ENCODE measurements at regions not wholly inside any gene's neighbourhood (a gene's known extent, or its start where the extent isn't known, plus 50 kb on each side); places are given as distances from the start of the nearest gene placed in this dataset.

DNA sequence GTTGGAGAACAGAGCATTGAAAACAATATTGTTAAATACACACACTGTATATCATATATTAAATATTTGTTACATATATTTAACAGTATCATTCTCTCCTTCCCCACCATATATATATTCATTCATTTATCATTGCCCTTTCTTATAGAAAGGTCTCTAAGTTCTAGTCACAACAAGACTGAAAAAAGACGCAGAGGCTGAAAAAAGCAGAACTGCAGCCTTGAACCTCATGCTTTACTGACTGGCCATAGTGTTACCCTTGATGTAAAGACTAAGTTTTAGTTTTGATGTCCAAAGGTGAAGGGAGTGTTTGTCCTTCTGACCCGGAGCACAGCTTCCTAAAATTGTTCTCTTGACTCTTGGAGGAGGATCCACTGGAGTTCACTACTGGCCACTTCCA is 247.9 kb downstream of the PTEN start:
- no peak for DNase-seq

DNA sequence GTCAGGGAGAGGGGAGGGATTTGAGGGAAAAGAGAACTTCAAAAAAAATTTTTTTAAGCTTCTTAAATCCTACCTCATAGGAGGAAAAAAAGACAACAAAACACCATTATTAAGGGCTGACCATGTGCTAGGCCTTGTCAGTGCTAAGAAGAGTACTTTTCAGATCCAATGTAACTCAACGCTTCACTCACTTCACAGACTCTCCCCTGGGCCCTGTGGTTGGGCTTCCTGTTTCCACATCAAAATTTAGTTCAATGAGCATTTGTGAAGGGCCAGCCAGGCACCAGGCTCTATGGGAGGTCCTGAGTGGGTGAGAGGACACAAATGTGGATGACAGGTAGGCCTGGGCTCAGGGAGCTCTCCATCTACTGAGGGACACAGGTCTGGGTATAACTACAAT is 249.8 kb downstream of the PTEN start:
- no peak for DNase-seq

DNA sequence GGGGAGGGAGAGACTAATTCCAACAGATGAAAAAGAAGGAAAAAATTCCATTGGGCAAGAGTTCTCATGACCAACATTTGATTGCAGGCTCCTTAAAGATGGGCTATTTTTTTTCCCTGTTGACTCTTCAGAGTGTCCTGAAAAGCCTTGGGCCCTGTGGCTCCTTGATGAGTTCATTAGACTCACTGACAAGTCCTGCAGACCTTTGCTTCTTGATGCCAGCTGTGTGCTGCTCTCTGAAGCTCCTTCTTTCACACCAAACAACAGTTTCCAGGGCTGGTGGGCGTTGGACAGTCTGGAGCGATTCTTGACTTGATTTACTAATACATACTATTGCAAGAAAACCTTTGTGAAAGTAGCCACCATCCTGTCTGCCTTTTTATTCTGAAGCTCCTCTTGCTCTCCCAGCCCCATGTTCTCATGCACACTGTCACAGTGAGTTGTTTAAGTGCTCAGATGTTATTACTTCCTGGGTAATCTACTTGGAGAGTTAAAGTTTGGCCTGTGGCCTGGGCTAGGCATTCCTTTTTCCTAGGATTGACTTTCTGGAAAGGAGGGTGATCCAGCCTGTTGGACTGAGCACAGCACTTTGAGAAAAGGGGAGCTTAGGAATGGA is 250.3 kb downstream of the PTEN start:
- DNase-seq, result no peak

DNA sequence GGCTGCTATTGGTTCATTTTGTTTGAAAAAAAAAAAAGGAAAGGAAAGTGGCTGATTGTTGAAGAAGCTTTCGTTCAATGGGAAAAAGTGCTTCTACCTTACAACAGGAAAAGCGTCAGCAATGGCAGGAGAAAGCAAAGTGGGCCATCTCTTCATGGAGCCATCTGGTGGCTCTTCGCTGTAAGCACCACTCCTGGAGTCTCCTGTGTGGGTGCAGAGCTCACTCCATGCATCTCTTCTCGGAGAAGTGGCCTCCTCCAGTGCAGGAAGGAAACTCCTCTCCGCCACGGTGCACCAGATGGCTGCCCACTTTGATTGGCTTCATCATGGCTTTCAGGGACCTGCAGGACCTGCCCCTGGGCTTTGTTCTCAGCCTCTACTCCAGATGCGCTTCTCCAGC is 250.9 kb downstream of the PTEN start:
- peak; percentile 34 to 56 for DNase-seq

GRCh38 chr10:88115407-88115806 is 252.0 kb downstream of the PTEN start:
- DNase-seq, result no peak

DNA sequence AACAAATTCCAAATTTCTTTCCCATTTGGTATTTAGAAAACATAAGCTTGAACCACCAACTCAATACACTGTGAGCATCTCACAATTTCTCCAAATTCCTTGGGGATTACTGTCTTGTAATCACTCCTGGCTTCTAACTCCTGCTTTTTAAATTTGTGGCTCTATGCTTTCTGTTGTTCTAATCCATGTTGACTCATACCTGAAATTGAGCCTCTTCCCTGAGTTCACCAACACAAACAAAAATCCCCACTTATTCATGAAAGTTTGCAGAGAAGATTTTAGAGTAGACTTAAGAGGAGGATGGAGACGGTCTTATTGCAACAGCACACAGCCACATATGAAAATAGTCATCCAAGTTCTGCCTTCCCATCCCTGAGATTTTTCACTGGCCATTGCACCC is 252.5 kb downstream of the PTEN start:
- no peak for DNase-seq

DNA sequence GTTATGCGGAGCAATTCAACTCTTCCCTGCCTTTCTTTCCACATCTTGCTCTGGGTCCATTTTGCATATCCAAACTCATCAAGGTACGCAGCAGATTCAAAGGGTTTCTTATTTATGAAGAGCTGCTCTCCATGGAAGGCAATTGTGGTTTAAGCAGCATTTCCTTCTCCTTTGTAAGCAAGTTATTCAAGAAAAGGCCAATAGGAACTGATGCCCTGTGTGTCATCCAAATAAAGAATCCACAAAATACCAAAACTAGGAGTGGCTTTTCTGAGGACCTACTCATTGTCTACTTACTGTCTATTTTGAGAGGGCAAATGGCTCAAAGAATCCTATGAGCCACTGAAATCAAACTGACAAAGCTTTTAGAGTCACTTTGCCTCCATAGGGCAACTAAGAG is 253.1 kb downstream of the PTEN start:
- DNase-seq, result no peak

DNA sequence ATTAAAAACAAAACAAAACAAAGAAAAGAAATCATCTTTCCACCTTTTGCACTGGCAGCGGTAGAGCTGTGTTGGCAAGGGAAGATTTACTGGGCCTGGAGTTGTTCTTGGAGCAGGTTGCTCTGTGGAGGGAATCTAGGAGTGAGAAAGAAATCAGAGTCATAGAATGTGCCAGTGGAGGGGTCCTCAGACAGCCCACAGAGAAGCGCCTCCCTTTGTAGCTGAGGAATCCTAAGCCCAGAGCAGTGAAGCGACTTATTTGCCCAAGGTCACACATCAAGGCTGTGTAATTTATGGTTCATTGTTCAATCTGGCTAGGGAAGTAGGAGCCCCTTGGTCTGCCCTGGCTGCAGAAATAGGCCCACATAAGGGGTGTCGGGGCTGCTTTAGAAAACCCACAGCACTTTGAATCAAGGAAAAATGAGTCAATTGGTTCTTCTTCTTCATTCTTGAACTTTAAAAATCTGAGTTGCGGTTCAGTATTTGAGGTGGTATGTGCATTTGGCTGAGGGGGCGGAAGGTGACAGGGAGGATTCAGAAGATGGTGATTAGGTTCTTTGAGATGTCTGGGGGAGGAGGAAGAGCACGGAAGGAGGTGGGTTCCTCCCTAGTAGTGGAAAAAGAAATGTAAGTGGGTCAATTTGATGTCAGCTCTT is 253.7 kb downstream of the PTEN start:
- no peak for DNase-seq

DNA sequence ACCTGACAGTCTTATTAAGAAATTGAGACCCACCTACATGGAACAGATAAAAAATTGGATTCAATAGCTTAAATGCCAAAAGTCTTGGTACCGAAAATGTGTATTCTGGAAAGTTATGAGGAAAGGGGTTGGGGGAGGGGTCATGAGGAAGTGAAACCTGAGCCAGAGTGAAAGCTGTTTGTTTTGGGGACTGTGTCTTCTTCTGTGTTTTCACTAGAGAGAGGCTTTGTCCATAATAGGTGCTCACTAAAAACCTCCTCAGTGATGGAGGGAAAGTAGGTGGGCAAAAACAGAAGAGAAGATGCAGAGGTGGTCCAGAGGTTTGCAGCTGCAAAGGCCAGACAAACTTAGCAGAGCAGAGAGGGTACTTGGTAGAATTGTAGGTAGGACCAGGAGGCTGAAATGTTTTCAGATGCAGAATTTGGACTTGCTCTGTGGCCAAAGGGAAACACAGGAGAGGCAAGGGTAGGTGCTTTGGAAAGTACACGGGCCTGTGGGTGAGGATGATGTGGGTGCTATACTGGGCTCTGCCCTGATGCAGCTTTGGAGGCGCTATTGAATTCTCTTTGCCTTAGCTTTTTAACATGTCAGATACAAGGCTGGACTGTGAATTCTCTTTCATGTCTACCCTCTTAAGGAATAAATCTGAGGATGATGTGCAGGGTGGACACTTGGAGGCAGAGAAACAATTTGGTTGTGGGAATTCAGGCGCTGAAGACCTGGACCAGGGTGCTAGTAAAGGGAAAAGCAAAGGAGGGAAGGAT is 254.6 kb downstream of the PTEN start:
- DNase-seq, result no peak

DNA sequence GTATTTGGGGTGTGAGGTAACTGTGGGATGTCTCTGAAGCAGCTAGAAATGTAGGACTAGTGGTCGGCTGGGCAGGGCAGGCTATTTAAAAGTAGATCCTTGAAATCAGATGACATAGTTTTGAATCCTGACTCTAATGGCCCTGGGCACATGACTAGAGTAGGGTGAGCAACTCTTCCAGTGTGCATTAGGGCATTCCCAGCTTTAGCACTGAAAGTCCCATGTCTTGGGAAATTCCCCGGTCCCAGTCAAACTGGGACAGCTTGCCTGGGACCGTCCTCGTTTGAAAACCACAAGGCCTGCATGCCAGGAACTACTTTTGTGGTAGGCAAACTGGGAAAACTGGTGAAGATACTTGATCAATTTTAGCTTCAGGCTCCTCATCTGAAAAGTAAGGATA is 255.3 kb downstream of the PTEN start:
- DNase-seq, result no peak

GRCh38 chr10:88119160-88119559 is 255.7 kb downstream of the PTEN start:
- no peak for DNase-seq

- no peak for DNase-seq
Measured at GRCh38 chr10:88120075-88120474, 256.6 kb downstream of the PTEN start.

GRCh38 chr10:88120599-88121333 is 257.3 kb downstream of the PTEN start:
- DNase-seq, result no peak

DNA sequence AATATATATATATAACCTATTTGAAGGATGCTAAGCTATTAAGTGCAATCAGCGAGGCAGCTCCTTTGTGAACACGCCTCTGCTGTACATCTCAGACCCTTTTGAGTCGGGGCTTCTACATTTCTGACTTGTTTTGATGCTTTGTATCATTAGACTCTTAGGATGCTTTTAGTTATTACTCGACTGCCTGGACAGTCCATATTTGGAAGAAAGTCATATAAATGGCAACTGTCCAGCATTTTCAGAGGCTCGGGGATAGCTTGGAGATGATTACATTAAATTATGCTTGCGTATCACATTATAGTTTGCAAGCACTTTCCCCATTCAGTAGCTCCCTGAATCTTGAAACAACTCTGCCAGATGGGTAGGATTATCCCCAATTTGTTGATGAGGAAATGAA is 257.9 kb downstream of the PTEN start:
- no peak for DNase-seq

- DNase-seq, result no peak
Measured at GRCh38 chr10:88122145-88122544, 258.7 kb downstream of the PTEN start.

DNA sequence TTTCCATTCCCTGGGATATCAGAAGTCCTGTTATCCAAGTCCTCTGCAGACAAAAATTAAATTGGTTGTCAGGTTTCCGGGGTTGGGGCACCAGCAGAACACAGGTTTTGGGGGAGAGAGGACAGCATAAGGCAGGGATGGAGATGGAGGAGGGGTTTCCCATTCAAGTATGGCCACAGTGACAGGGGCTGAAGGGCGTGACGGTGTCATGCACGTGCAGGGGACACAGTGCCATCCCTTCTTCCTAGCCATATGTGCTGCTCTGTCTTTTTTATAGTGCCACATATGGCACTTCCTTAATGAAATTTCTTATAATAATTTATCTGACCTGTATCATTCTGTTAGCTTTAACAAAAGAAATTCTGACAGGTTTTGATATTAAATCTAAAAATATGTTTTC is 259.2 kb downstream of the PTEN start:
- no peak for DNase-seq

DNA sequence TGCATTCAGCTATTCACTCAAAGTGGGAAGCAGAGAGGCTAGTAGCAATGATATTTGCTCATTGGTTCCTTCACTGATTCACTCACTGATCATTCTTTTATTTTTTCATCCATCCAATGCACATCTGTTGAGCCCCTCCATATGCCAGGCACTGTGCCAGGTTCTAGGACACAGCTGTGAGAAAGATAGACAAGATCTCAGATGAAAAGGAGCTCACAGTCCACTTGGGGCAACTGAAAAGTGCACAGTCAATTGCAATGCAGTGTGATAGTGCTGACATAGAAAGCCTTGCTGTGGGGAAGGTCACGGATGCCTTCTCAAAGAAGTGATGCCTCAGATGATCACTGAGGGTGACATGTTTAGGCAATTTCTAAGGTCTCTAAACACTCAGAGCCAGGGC is 262.3 kb downstream of the PTEN start:
- DNase-seq, result peak in 1 of 2 experiments; percentile 1

GRCh38 chr10:88126699-88127098 is 263.3 kb downstream of the PTEN start:
- DNase-seq, result no peak

DNA sequence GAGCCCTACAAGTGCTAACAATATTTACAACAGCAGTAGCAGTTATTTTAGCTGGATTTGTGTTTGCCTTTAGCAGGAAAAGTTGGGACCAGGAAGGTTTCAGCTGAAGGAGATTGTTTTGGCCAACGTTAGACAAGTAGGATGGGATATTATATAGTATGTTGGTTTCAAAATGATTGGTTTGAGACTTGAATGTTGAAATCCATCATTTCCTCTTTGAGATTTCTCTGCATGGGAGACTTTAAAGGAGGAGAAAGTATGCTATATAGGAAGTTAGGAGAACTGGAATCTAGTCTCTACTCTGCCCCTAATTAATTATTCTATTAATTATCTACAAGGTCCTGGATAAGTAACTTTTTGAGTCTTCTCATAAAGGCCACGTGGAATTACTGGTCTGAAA is 263.8 kb downstream of the PTEN start:
- DNase-seq, result no peak

GRCh38 chr10:88127766-88128165 is 264.3 kb downstream of the PTEN start:
- no peak for DNase-seq

DNA sequence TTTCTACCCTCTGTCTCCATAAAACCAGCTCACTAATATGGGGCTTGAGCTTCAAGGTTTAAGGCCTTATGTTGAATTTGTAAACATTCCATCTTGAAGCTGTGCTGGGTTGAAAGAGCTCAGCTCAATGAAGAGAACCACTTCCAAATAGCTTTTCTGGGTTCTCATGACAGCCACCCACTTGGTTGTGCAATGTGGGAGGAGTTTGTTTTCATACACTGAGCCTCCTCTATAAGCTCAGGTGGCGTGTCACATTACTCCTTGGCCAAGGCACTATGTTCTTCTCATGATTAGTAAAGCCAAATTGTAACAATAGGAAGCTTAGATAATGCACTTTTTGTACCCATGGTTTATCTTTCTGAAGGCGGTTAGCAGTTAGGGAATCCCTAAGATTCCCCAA is 265.6 kb downstream of the PTEN start:
- no peak for DNase-seq

DNA sequence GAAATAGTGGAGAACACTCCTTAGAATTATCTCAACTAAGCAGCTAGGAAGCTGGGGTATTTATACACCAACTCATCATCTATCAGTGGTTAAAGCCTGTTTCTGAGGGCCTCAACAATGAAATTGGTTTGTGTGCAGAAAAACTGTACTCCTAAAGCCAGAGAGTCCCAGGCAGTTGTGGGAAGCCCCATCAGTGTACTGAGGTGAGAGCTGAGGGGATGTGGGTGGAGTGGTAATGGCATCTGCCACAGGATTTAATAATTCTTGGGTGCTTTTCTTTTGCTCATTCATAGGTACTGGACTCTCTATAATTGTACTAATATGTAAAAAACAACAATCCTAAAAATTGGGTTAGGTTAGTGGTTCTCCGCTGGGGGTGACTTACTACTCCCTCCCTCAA is 267.5 kb downstream of the PTEN start:
- DNase-seq, result no peak

GRCh38 chr10:88131511-88132139 is 268.2 kb downstream of the PTEN start:
- peak; percentile 64 to 87 for DNase-seq

Measured in NCI-H446 (cell line).